Activated naive CD4-positive, alpha-beta T cell treated with anti-CD3 and anti-CD28 coated beads, Interleukin-2, amount 50 U/mL, for 24 hours (primary cell): ENCODE measurements at regions not wholly inside any gene's neighbourhood (a gene's known extent, or its start where the extent isn't known, plus 50 kb on each side); places are given as distances from the start of the nearest gene placed in this dataset.
A peak's percentile ranks its signal among the peaks of the same experiment; 100 is the strongest.
"Not testable (repeated sequence)": the region's sequence is repeated elsewhere in the genome, so short reads cannot be mapped to it uniquely, and the experiment has no call there.

Source experiments
- H3K27ac Mint-ChIP-seq: one replicate; pipeline ENCODE4 v1.8.0; 2021; ENCODE audit warnings: mild to moderate bottlenecking, mixed read lengths
- H3K27me3 Mint-ChIP-seq: one replicate; pipeline ENCODE4 v1.8.0; 2021; ENCODE audit warnings: mixed read lengths
- H3K36me3 Mint-ChIP-seq: one replicate; pipeline ENCODE4 v1.8.0; 2021; ENCODE audit warnings: mixed read lengths
- H3K4me1 Mint-ChIP-seq: one replicate; pipeline ENCODE4 v1.8.0; 2021; ENCODE audit warnings: mixed read lengths
- H3K4me3 Mint-ChIP-seq: one replicate; pipeline ENCODE4 v1.8.0; 2021; ENCODE audit warnings: mild to moderate bottlenecking, mixed read lengths
- H3K9me3 Mint-ChIP-seq: one replicate; pipeline ENCODE4 v1.8.0; 2021; ENCODE audit warnings: mixed read lengths

GRCh38 chr14:97791906-97792305 is 994.7 kb downstream of the VRK1 start:
- Mint-ChIP-seq H3K4me1 (peaks cover 14% of the 10 kb centered on the region), H3K36me3 (no peaks in the 10 kb centered on the region), H3K9me3 (no peaks in the 10 kb centered on the region), H3K27ac (no peak overlapping the region), H3K27me3 (no peaks in the 10 kb centered on the region), H3K4me3 (no peak overlapping the region)

GRCh38 chr14:97796511-97796910 is 999.3 kb downstream of the VRK1 start:
- H3K4me3 Mint-ChIP-seq = no peak overlapping the region
- H3K4me1 Mint-ChIP-seq = peaks cover 14% of the 10 kb centered on the region
- H3K27ac Mint-ChIP-seq = no peak overlapping the region
- no peaks in the 10 kb centered on the region for H3K9me3 Mint-ChIP-seq
- H3K27me3 Mint-ChIP-seq = no peaks in the 10 kb centered on the region
- no peaks in the 10 kb centered on the region for H3K36me3 Mint-ChIP-seq

GRCh38 chr14:97798176-97798575 is 1001.0 kb downstream of the VRK1 start:
- Mint-ChIP-seq H3K4me1 (peaks cover 18% of the 10 kb centered on the region), H3K9me3 (no peaks in the 10 kb centered on the region), H3K4me3 (no peak overlapping the region), H3K36me3 (no peaks in the 10 kb centered on the region), H3K27ac (no peak overlapping the region), H3K27me3 (no peaks in the 10 kb centered on the region)

GRCh38 chr14:97802430-97803373 is 1005.5 kb downstream of the VRK1 start:
- peaks cover 15% of the 10 kb centered on the region for H3K4me1 Mint-ChIP-seq
- no peak overlapping the region for H3K4me3 Mint-ChIP-seq
- H3K36me3 Mint-ChIP-seq = no peaks in the 10 kb centered on the region
- no peaks in the 10 kb centered on the region for H3K27me3 Mint-ChIP-seq
- H3K27ac Mint-ChIP-seq = no peak overlapping the region
- H3K9me3 Mint-ChIP-seq = no peaks in the 10 kb centered on the region

GRCh38 chr14:97804056-97804455 is 1006.9 kb downstream of the VRK1 start:
- H3K27ac Mint-ChIP-seq = peak overlapping the region; percentile 64
- no peak overlapping the region for H3K4me3 Mint-ChIP-seq
- peaks cover 4% of the 10 kb centered on the region for H3K4me1 Mint-ChIP-seq
- H3K36me3 Mint-ChIP-seq = no peaks in the 10 kb centered on the region
- H3K9me3 Mint-ChIP-seq = no peaks in the 10 kb centered on the region
- no peaks in the 10 kb centered on the region for H3K27me3 Mint-ChIP-seq

GRCh38 chr14:97806891-97807290 is 1009.7 kb downstream of the VRK1 start:
- Mint-ChIP-seq H3K4me1 (peaks cover 4% of the 10 kb centered on the region), H3K4me3 (no peak overlapping the region), H3K27me3 (no peaks in the 10 kb centered on the region), H3K9me3 (no peaks in the 10 kb centered on the region), H3K36me3 (no peaks in the 10 kb centered on the region), H3K27ac (peak overlapping the region; percentile 31)

- not testable (repeated sequence) for H3K36me3 Mint-ChIP-seq, H3K4me1 Mint-ChIP-seq, H3K9me3 Mint-ChIP-seq, H3K4me3 Mint-ChIP-seq, H3K27me3 Mint-ChIP-seq, H3K27ac Mint-ChIP-seq
Measured at GRCh38 chr14:97808541-97808940, 1011.4 kb downstream of the VRK1 start.

GRCh38 chr14:97813556-97813955 is 1016.4 kb downstream of the VRK1 start:
- Mint-ChIP-seq H3K27me3 (no peaks in the 10 kb centered on the region), H3K27ac (no peak overlapping the region), H3K9me3 (no peaks in the 10 kb centered on the region), H3K4me3 (no peak overlapping the region), H3K4me1 (no peaks in the 10 kb centered on the region), H3K36me3 (no peaks in the 10 kb centered on the region)

- Mint-ChIP-seq H3K4me3 (no peak overlapping the region), H3K9me3 (peaks cover 5% of the 10 kb centered on the region), H3K27me3 (no peaks in the 10 kb centered on the region), H3K36me3 (peaks cover 4% of the 10 kb centered on the region), H3K4me1 (peaks cover 13% of the 10 kb centered on the region), H3K27ac (no peak overlapping the region)
Measured at GRCh38 chr14:97820781-97821180, 1023.6 kb downstream of the VRK1 start.

- H3K27ac Mint-ChIP-seq = no peak overlapping the region
- H3K27me3 Mint-ChIP-seq = no peaks in the 10 kb centered on the region
- H3K4me1 Mint-ChIP-seq = peaks cover 13% of the 10 kb centered on the region
- H3K9me3 Mint-ChIP-seq = peaks cover 5% of the 10 kb centered on the region
- no peak overlapping the region for H3K4me3 Mint-ChIP-seq
- peaks cover 4% of the 10 kb centered on the region for H3K36me3 Mint-ChIP-seq
Measured at GRCh38 chr14:97824218-97824617, 1027.0 kb downstream of the VRK1 start.

GRCh38 chr14:97827746-97828145 is 1030.6 kb downstream of the VRK1 start:
- Mint-ChIP-seq H3K27me3 (no peaks in the 10 kb centered on the region), H3K4me3 (no peak overlapping the region), H3K9me3 (peaks cover 5% of the 10 kb centered on the region)

GRCh38 chr14:97832776-97833175 is 1035.6 kb downstream of the VRK1 start:
- Mint-ChIP-seq H3K36me3 (no peaks in the 10 kb centered on the region), H3K4me1 (peaks cover 7% of the 10 kb centered on the region), H3K4me3 (no peak overlapping the region), H3K9me3 (no peaks in the 10 kb centered on the region), H3K27ac (no peak overlapping the region), H3K27me3 (no peaks in the 10 kb centered on the region)

More at GRCh38 chr14:97827746-97828145, 1030.6 kb downstream of the VRK1 start:
- Mint-ChIP-seq H3K36me3 (peaks cover 4% of the 10 kb centered on the region), H3K27ac (no peak overlapping the region), H3K4me1 (peaks cover 12% of the 10 kb centered on the region)

GRCh38 chr14:97838986-97839385 is 1041.8 kb downstream of the VRK1 start:
- no peak overlapping the region for H3K27ac Mint-ChIP-seq
- H3K4me1 Mint-ChIP-seq = peaks cover 8% of the 10 kb centered on the region
- no peaks in the 10 kb centered on the region for H3K27me3 Mint-ChIP-seq
- no peak overlapping the region for H3K4me3 Mint-ChIP-seq
- H3K36me3 Mint-ChIP-seq = no peaks in the 10 kb centered on the region
- H3K9me3 Mint-ChIP-seq = no peaks in the 10 kb centered on the region

GRCh38 chr14:97840159-97840558 is 1043.0 kb downstream of the VRK1 start:
- Mint-ChIP-seq H3K4me3 (no peak overlapping the region), H3K27ac (no peak overlapping the region), H3K27me3 (no peaks in the 10 kb centered on the region), H3K9me3 (no peaks in the 10 kb centered on the region), H3K36me3 (no peaks in the 10 kb centered on the region), H3K4me1 (peaks cover 4% of the 10 kb centered on the region)

GRCh38 chr14:97841762-97842161 is 1044.6 kb downstream of the VRK1 start:
- no peaks in the 10 kb centered on the region for H3K9me3 Mint-ChIP-seq
- H3K4me1 Mint-ChIP-seq = peaks cover 4% of the 10 kb centered on the region
- H3K27me3 Mint-ChIP-seq = no peaks in the 10 kb centered on the region
- H3K27ac Mint-ChIP-seq = no peak overlapping the region
- H3K4me3 Mint-ChIP-seq = no peak overlapping the region
- no peaks in the 10 kb centered on the region for H3K36me3 Mint-ChIP-seq

- H3K36me3 Mint-ChIP-seq = no peaks in the 10 kb centered on the region
- H3K4me1 Mint-ChIP-seq = peaks cover 4% of the 10 kb centered on the region
- H3K27ac Mint-ChIP-seq = no peak overlapping the region
Measured at GRCh38 chr14:97843066-97843465, 1045.9 kb downstream of the VRK1 start.

More at GRCh38 chr14:97843066-97843465, 1045.9 kb downstream of the VRK1 start:
- Mint-ChIP-seq H3K9me3 (no peaks in the 10 kb centered on the region), H3K4me3 (no peak overlapping the region), H3K27me3 (no peaks in the 10 kb centered on the region)
